PFSK-1 (cell line): ENCODE measurements at regions not wholly inside any gene's neighbourhood (a gene's known extent, or its start where the extent isn't known, plus 50 kb on each side); places are given as distances from the start of the nearest gene placed in this dataset.

Experiments
- FOXP2 ChIP-seq: optimal IDR thresholded peaks from 2 replicates; pipeline ENCODE3; 2011; ENCODE audit warnings: borderline replicate concordance, control low read depth, inconsistent platforms; ENCODE audit not compliant: insufficient read depth; ENCODE audit errors: extremely low read length, extremely low read depth
- POLR2AphosphoS5 ChIP-seq: IDR thresholded peaks from 2 replicates; pipeline ENCODE4 v1.6.1; 2012; ENCODE audit warnings: low read depth, mild to moderate bottlenecking, control low read depth, low read length, moderate library complexity
- REST ChIP-seq, 2 experiments: IDR thresholded peaks; 2 replicates each; pipeline versions ENCODE4 v1.6.1 to v1.8.0; 2011 to 2012; ENCODE audit warnings: low read depth in 2 of 2, low read length in 2 of 2, control low read depth in 1 of 2, inconsistent platforms in 1 of 2, mild to moderate bottlenecking in 1 of 2, moderate library complexity in 1 of 2; ENCODE audit not compliant: insufficient read depth in 1 of 2
- SIN3A ChIP-seq: IDR thresholded peaks from 2 replicates; pipeline ENCODE4 v1.6.1; 2012; ENCODE audit warnings: mild to moderate bottlenecking, low read length, moderate library complexity, borderline replicate concordance; ENCODE audit not compliant: insufficient read depth
- TAF1 ChIP-seq: IDR thresholded peaks from 2 replicates; pipeline ENCODE4 v1.6.1; 2012; ENCODE audit warnings: low read length, control low read depth, borderline replicate concordance; ENCODE audit not compliant: insufficient read depth

- TF ChIP-seq SIN3A, result no peak
- no peak for TF ChIP-seq POLR2AphosphoS5
- no peak for TF ChIP-seq REST (IDR thresholded peaks at IDR 0.05; ENCODE audit: insufficient read depth in 1 of 2, low read depth in 2 of 2, low read length in 2 of 2)
- TF ChIP-seq FOXP2, result no peak
- no peak for TF ChIP-seq TAF1
These were observed 65.9 kb upstream of the YWHAQ start for GRCh38 chr2:9696731-9697130.
